NCI-H748 treated with DMSO at 0.1 percent for 48 hours (cell line): ENCODE measurements at regions not wholly inside any gene's neighbourhood (a gene's known extent, or its start where the extent isn't known, plus 50 kb on each side); places are given as distances from the start of the nearest gene placed in this dataset.
"Not testable (repeated sequence)": the region's sequence is repeated elsewhere in the genome, so short reads cannot be mapped to it uniquely, and the experiment has no call there.

Experiments
- DNase-seq: peaks from one replicate; lab custom pipeline; 2025; lab: John Stamatoyannopoulos, UW

- no peak for DNase-seq
Observed at GRCh38 chrX:27404366-27404765, 58.8 kb downstream of the PPP4R3C start.

GRCh38 chrX:27399146-27399456, 64.0 kb downstream of the PPP4R3C start:
- DNase-seq = no peak

- no peak for DNase-seq
Observed at GRCh38 chrX:27391623-27392022, 71.5 kb downstream of the PPP4R3C start.

DNA sequence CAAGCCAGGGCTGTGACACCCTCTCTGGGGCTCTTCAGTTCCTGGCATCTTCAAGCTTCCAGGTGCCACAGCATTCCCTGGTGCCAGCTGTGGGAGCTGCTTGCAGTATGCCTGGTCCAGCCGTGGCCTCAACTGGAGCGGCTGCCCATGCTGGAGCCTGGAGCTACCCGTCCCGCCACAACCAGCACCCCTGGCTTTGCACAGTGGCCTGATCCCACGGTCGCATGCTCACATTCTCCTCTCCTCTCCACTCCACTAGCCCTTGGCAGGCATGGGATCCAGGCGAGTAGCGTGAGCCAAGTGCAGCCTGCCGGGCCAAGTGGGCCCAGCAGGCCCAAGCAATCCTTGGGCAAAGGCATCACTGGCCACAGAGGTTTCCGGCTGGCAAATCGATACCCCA, 81.7 kb downstream of the PPP4R3C start:
- DNase-seq = no peak

- no peak for DNase-seq
Observed at GRCh38 chrX:27380163-27380845, 82.8 kb downstream of the PPP4R3C start.

- DNase-seq = no peak
Observed at GRCh38 chrX:27354021-27354420, 109.1 kb downstream of the PPP4R3C start.

DNA sequence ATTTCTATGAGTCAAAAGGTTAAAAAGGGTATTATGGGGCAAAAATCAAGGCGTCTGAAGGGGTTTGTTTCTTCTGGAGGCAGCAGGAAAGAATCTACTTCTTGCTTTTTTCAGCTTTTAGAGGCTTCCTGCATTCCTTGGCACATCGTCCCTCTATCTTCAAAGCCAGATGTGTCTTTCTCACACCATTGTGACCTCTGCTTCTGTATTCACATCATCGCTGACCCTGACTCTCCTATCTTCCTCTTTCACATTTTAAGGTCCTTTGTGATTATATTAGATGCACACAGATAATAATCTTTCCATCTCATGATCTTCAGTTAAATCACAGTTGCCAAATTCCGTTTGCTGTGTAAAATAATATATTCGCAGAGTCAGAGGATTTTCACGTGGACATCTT, 112.7 kb downstream of the PPP4R3C start:
- no peak for DNase-seq

DNA sequence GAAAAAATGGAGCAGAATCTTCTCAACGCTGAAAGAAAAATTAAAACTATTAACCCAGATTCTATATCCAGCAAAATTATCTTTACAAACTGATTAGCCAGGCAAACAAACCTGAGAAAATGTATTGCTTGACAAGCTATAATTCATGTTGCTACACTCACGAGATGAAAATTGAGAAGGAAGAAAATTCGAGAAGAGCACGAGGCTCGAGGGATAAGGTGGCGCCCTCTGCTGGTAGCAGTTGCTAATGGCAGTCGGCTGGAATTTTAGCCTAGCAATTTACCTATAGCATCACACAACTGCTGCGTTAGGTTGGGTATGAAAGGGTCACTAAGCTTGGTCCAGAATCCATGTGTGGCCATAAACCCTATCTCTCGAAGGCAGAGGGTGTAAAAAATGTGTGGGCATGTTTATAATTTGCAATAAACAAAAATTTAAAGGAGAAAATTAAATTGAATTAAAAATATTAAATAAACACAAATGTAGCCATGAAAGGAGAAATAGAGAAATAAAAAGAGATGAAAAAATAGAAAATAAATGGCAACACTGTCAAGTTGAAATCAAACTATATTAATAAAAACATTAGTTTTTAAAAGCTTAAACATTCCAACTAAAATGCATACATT, 126.6 kb downstream of the PPP4R3C start:
- DNase-seq = peak; percentile 41

DNA sequence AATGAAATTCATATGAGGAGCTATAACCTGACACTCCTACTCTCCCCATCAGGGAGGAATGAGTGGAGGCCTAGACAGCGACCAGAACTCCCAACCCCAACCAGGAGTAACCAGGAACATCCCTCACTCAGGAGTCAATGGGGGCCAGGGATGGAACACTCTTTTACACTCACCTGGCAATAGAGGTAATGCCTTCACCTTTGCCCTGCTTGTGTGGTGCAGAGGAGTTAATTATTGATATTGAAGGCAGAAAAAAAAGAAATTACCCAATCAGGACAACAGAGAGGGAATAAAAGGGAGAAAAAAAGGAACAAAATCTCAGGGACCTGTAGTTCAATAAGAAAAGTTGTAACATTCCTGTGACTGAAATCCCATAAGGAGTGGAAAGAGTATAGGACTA, 141.5 kb downstream of the PPP4R3C start:
- DNase-seq = no peak

GRCh38 chrX:27309406-27309805, 153.7 kb downstream of the PPP4R3C start:
- DNase-seq = no peak

DNA sequence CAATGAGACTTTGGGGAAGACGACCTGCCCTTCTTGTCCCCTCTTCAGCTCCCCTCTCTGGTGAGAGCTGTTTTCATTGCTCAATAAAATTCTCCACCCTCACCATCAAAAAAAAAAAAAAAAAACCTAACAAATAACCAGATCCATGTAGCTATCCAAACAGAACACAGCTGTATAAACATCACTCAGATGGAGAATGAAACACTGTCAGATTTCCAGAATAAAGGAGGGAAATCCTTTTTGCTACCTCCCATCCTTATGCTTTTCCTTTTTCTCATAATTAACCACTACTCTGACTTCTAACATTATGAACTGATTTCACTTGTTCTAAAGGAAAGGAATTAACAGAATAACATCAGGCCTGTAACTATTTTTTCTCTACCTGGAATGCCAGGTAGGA, 155.6 kb downstream of the PPP4R3C start:
- peak; percentile 15 for DNase-seq

DNA sequence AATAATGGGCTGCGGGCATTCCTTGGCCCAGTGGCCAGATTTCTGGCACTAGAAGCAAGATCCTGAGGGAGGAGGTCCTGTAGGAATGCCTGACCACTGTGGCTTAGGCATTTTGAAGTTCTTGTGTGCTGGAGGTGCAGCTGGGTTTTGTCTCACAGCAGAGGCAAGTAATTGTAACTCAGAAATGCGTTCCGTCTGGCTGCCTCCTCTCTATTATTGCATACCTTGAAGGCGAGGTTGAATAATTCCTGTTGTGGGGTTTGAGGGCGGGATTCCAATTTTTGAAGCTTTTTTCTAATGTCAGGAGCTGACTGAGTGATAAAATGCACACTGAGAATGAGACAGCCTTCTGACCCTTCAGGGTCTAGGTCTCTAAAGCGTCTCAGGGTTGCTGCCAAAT, 170.6 kb downstream of the PPP4R3C start:
- DNase-seq = not testable (repeated sequence)

GRCh38 chrX:27276751-27277150, 186.4 kb downstream of the PPP4R3C start:
- no peak for DNase-seq

GRCh38 chrX:27254656-27255055, 208.5 kb downstream of the PPP4R3C start:
- no peak for DNase-seq

DNA sequence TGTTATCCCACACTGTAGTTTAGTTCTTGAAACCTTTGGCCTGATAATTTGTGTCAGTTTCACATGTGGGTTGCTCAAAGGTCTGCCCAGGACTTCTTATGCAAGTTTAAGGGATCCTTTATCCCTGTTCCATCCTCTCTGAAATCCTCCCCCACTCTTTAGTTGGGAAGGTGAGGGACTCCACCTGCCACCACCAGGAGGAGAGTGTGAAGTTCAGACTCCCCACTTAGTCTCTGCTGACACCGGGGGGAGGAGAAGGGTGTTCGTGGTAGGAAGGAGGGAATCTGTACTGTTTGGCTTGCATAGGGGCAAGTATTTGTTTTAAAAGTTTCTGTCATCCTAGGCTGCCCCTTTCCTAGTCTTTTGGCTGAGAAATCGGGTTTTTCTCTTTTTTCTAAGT, 211.8 kb downstream of the PPP4R3C start:
- DNase-seq = no peak

- no peak for DNase-seq
Observed at GRCh38 chrX:27242581-27242980, 220.6 kb downstream of the PPP4R3C start.

GRCh38 chrX:27241981-27242380, 221.2 kb downstream of the PPP4R3C start:
- no peak for DNase-seq

DNA sequence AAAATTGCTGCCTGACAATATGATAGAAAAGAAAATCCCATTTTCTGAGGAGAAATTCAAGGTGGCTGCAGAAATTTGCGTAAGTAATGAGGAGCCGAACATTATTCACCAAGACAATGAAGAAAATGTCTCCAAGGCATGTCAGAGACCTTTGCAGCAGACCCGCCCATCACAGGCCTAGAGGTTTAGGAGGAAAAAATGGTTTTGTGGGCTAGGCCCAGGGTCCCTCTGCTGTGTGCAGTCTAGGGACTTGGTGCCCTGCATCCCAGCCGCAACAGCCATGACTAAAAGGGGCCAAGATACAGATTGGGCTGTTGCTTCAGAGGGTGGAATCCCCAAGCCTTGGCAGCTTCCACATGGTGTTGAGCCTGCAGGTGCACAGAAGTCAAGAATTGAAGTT, 223.1 kb downstream of the PPP4R3C start:
- not testable (repeated sequence) for DNase-seq

DNA sequence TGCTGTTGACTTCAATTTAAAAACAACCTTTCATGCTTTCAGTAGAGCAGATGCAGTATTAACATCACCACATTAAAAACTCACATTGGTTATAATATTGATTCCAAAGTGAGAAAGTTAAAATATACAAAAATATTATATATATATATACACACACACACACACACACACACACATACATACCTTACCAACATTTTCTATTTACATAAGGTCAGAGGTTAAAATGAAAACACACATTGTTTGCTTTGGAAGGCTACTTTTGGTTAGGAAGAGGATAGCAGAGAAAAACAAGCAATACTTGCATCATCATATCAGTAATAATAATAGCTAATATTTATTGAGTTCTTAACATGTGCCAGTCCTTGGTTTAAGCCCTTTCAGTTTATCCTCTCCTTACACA, 226.5 kb downstream of the PPP4R3C start:
- DNase-seq = no peak

DNA sequence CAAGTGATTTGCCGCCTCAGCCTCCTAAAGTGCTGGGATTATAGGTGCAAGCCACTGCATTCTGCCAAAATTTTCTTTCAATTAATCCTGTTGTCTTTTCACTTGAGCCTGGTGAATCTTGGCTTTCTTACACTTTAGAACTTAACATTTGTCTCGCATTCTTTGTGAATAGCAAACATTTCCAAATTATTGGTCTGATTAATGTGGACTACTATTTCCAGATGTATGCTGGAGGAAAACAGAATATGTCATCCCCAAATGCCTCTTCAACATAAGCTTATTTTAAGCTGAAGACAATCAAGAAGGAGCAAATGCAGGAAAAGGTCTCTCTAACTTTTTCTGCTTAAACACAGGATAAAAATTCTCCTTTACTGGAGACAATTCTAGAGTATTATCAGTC, 233.4 kb downstream of the PPP4R3C start:
- no peak for DNase-seq

- no peak for DNase-seq
Observed at GRCh38 chrX:27222661-27223060, 240.5 kb downstream of the PPP4R3C start.

DNA sequence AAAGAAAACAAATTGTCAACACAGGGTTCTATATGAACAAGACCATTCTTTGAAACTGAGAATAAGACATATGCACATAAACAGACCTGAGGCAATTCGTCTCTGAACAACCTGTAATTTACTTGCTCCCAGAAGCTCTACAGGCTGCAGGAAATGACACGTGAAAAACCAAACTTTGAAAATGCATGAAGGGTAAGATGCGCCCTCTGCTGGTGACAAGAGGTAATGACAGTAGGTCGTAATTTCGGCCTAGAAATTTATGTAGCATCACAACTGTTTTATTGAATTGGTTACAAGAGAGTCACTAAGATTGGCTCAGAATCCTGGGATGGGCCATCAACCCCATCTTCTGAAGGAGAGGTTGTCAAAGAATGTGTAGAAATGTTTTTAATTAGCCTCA, 276.5 kb downstream of the PPP4R3C start:
- DNase-seq = peak; percentile 18

GRCh38 chrX:27163236-27163635, 299.9 kb downstream of the PPP4R3C start:
- DNase-seq = no peak

DNA sequence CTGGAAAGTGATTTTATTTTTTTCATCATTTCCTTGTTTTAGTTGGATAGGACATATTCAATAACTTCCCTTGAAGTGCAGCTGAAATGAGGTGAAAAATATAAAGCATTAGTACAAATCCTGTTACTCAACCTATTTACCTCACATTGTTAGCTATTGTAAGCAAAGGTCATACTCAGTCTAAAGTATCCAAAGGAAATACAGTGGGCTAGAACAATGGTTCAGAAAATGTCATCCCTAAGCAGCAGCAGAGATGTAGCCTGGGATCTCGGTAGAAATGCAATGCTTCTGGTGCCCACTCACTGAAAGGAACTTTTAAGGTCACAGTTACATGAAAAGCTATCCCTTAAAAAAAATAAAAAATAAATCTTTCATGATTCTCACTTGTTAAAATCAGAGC, 300.6 kb downstream of the PPP4R3C start:
- DNase-seq = no peak
